ENCODE measurements at regions not wholly inside any gene's neighbourhood (a gene's known extent, or its start where the extent isn't known, plus 50 kb on each side); places are given as distances from the start of the nearest gene placed in this dataset.

GRCh38 chr4:11299016-11299415 lies 129.7 kb downstream of the HS3ST1 start:
- TF ChIP-seq CTCF (conservative IDR thresholded peaks at IDR 0.05; ENCODE audit: low read length): no peak
- no peak for TF ChIP-seq EZH2phosphoT487 (IDR thresholded peaks at IDR 0.05; ENCODE audit: borderline replicate concordance, low read depth, low read length)
